ENCODE measurements at regions not wholly inside any gene's neighbourhood (a gene's known extent, or its start where the extent isn't known, plus 50 kb on each side); places are given as distances from the start of the nearest gene placed in this dataset.

DNA sequence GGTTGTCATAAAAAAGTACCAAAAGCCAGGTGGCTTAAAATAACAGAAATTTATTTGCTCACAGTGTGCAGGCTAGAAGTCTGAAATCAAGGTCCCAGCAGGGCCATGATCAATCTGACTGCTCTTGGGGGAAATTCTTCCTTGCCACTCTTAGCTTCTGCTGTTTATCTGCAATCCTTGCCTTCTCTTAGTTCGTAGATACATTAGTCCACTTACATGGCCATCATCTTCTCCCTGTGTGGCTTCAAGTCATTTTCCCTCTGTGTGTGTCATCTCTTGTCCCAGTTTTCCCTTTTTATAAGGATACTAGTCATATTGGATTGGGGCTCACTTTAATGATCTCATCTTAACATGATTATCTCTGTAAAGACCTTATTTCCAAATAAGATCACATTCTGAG lies 124.0 kb upstream of the NCAM2 start:
- TF ChIP-seq, protein P1, sequence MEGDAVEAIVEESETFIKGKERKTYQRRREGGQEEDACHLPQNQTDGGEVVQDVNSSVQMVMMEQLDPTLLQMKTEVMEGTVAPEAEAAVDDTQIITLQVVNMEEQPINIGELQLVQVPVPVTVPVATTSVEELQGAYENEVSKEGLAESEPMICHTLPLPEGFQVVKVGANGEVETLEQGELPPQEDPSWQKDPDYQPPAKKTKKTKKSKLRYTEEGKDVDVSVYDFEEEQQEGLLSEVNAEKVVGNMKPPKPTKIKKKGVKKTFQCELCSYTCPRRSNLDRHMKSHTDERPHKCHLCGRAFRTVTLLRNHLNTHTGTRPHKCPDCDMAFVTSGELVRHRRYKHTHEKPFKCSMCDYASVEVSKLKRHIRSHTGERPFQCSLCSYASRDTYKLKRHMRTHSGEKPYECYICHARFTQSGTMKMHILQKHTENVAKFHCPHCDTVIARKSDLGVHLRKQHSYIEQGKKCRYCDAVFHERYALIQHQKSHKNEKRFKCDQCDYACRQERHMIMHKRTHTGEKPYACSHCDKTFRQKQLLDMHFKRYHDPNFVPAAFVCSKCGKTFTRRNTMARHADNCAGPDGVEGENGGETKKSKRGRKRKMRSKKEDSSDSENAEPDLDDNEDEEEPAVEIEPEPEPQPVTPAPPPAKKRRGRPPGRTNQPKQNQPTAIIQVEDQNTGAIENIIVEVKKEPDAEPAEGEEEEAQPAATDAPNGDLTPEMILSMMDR (IDR thresholded peaks at IDR 0.05): no peak
- no peak for TF ChIP-seq POLR2A (IDR thresholded peaks at IDR 0.05)

All from heart left ventricle (tissue), 13 donors.